EH (cell line): ENCODE measurements at regions not wholly inside any gene's neighbourhood (a gene's known extent, or its start where the extent isn't known, plus 50 kb on each side); places are given as distances from the start of the nearest gene placed in this dataset.
"Not testable (repeated sequence)": the region's sequence is repeated elsewhere in the genome, so short reads cannot be mapped to it uniquely, and the experiment has no call there.

ENCODE experiments used
- DNase-seq: peaks from one replicate; pipeline ENCODE4 v3.0.0-alpha.2; 2015; ENCODE audit warnings: low read depth

DNA sequence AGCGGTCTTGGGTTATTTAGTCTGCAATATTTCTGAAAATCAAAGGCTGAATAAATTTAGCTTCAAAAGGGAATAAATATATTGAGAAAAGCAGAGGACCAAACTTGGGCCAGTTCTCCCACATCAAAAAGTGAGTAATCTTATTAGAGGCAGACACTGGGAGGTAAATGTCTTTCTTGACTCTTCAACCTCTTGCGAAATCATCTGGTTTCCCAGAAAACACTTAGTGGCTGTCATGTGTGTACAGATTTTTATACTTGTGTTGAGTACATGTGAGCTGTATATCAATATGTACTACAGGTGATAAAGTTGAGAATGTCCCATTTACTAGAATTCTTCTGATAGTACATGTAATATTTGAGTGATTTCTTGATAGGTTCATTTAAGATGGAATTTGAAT lies 454.9 kb downstream of the PRR16 start:
- peak; percentile 1 for DNase-seq

DNA sequence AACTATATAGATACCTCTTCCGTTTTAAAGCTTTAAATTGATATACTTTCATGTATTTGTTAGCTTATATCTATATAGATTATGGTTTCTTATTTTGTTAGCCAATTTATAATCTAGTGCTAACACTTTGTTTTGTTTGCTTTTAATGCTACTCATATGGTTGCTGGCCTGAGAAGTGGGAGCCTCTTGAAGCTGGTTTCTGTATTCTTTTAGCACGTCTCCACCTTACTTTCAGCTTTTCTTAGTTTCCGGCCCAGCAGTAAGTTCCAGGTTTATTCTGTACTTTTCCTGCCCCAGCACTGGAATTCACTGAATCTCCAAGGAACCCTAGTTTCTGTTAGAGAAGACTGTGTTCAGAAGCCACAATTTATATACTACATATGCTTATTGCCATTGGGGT lies 458.9 kb downstream of the PRR16 start:
- no peak for DNase-seq

DNA sequence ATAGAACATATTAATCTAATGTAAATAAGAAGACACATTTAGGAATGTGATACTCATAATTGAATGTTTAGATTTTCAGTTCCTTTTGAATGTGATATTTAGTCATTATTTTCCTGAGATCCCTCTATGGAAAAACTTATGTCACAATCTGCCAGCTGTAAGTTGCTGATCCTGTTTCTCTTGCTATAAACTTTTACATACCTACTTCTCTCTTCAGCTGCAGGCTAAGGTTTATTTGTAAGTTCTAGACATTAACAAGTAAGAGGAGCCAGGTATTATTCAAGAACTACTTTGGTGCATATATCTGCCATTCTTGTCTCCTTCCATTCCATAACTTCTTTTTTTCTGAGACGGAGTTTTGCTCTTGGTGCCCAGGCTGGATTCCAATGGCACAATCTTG lies 462.4 kb downstream of the PRR16 start:
- DNase-seq = no peak

DNA sequence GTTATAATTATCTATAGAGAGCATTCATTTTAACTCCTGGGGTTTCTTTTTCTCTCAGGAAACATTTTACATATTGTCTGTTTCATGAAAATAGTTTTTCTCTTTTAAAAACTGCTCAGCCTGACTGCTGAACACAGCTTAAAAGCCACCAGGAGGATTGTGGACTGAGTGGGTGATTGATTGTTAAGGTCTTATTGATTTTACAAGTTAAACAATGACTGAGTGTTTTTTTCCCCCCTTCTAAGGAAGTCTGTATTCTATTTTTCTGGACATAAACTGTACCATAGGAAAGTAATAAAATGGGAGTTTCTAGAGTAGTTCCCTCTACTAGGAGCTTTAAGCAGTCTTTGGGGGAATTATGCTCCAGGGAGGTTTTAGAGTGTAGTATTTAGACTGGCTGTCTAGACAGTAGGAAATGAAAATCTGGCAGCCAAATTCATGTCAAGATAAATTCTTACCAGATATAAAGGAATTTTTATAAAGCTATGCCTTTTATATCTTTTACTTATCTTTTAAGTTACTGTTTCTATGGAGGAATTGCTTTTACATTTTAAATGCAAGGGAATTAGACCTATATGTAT lies 463.9 kb downstream of the PRR16 start:
- no peak for DNase-seq

DNA sequence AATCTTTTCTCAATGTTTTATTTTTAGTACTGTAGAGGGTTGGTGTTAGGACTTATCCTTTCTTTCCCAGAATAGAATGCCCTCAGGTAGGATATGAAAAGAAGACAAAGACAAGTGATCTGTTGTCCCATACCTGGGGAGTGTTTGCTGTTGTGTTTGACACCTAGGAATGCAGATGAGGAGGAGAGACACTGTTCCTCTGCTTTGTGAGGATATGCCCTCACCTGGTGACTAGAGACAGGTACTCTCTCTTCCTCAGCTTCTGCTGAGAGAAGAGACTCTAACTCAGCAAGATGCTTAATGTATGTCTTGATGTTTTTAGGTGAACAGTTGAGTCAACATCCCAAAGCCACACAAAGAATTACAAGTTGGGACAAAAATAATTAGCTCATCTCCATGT lies 468.4 kb downstream of the PRR16 start:
- no peak for DNase-seq

DNA sequence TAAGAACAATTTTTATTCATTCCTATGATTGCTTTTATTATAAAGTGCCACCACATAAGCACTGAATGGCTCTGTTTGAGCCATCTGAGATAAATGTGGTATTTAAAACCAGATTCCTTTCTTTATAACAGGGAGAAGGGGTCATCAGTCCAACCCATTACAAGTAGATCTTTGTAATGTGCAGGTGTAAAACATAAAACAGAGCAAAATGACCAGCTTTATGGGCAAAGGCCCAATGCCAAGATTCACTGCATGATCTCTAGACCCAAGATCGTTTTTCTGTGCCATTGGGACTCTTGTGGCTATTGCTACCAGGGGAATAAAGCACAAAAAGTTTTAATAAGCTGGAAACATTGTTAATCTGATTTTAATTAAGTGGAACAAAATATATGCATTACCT lies 469.9 kb downstream of the PRR16 start:
- no peak for DNase-seq

DNA sequence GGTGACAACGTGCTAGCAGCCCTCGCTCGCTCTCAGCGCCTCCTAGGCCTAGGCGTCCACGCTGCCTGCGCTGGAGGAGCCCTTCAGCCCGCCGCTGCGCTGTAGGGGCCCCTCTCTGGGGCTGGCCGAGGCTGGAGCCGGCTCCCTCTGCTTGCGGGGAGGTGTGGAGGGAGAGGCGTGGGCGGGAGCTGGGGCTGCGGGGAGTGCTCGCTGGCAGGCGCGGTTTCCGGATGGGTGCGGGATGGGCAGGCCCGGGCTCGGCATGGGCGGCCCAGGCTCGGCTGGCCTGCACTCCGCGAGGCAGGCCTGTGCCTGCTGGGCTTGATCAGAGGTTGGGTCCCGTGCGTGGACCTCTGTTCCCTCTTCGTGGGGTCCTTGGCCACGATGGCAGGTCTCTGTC lies 472.6 kb downstream of the PRR16 start:
- no peak for DNase-seq

DNA sequence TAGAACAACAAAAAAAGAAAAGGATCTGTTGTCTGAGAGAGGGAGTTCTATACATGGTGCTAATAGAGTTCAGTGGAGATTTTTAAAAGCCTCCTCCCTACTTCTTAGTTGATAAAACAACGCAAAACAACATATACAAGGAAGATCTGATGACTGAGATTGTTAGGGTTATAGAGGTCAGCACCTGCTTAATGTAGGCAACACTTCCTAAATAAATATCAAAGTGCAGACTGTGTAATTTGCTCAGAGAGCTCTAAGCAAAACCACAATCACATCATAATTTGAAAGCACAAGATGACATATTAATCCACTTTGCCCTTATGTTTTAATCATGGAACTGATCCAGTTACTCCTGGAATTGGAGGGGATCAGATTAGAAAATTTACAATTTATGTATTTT lies 474.5 kb downstream of the PRR16 start:
- DNase-seq = no peak

DNA sequence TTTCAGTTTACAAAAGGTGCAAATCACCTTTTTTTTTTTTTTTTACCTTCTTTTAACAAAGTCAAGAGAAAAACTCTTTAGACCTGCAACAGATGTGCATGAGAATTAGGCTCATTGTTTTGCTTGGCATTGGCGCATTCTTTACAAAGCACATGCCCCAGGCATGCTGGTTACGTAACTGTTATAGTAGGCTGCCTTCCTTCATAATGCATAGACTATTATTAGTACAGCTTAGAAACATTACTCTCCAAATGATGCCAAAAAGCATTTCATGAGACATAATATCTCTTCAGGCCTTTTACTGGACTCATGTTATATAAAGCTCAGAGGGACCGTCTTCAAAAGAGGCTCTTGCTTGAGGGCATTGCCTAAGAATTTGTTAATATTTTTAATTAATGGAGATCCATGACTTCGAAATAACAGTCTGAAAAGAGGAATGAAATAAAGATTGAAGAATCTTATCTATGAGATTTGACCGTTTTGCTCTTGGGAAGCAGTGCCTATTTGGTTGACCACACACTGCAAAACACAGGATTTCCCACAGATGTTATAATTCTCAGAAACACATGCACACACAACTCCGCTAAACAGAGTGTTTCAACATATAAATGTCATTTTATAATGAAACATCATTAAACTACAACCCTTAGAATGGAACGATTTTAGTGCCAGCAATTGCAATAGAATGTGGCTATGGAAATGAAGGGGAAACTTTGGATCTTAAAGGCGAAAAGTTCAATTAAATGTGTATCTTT lies 478.7 kb downstream of the PRR16 start:
- peak; percentile 35 for DNase-seq

DNA sequence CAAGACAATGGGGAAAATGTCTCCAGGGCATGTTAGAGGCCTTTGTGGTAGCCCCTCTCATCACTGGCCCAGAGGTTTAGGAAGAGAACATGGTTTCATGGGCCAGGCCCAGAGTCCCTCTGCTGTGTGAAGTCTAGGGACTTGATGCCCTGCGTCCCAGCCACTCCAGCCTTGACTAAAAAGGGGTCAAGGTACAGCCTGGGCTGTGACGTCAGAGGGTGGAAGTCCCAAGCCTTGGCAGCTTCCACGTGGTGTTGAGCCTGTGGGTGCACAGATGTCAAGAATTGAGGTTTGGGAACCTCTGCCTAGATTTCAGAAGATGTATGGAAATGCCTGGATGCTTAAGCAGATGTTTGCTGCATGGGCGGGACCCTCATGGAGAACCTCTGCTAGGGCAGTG lies 485.5 kb downstream of the PRR16 start:
- not testable (repeated sequence) for DNase-seq

DNA sequence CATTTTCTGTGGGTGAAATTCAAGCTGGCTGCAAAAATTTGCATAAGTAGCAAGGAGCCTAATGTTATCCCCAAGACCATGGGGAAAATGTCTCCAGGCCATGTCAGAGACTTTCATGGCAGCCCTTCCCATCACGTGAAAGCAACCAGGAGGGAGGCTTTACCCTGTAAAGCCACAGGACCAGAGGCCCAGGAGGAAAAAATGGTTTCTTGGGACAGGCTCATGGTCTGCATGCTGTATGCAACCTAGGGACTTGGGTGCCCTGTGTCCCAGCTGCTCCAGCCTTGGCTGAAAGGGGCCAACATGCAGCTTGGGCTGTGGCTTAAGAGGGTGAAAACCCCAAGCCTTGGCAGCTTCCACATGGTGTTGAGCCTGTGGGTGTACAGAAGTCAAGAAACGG lies 489.3 kb downstream of the PRR16 start:
- not testable (repeated sequence) for DNase-seq

DNA sequence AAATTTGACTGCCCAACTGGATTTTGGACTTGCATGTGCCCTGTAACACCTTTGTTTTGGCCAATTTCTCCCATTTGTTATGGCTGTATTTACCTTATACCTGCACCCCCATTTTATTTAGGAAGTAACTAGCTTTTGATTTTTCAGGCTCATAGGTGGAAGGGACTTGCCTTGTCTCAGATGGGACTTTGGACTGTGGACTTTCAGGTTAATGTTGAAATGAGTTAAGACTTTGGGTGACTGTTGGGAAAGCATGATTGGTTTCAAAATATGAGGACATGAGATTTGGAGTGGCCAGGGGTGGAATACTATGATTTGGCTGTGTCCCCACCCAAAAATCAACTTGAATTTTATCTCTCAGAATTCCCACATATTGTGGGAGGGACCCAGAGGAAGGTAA lies 490.2 kb downstream of the PRR16 start:
- no peak for DNase-seq

DNA sequence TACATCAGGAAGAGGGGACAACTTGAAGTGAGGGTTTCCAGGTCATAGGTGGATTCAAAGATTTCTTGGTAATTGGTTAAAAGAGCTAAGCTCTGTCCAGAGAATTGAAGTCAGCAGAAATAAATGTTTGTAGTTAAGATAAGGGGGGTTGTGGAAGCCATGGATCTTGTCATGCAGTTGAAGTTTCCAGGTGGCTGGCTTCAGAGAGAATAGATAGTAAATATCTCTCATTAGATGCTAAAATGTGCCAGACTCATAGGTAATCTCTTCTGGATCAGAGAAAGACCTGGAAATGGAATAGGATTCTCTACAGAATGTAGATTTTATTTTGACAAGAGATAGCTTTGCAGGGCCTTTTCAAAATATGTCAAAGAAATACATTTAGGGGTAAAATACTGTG lies 491.7 kb downstream of the PRR16 start:
- no peak for DNase-seq

DNA sequence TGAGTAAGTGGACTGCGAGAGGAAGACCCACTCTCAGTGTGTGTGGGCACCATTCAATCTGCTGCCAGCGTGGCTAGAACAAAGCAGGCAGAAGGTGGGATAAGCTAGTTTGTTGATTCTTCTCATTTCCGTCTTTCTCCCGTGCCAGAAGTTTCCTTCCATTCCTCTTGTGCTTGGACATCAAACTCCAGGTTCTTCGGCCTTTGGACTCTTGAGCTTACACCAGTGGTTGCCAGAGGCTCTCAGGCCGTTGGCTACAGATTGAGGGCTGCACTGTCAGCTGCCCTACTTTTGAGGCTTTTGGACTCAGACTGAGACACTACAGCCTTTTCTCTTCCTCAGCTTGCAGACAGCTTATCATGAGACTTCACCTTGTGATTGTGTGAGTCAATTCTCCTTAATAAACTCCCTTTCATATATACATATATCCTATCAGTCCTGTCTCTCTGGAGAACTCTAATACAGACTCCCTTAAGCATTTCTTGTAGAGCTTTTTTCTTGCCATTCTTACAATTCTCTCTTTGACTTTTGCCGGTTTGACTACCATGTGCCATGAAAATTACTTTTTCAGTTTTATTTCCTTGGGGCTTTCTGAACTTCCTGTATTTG lies 494.9 kb downstream of the PRR16 start:
- no peak for DNase-seq

DNA sequence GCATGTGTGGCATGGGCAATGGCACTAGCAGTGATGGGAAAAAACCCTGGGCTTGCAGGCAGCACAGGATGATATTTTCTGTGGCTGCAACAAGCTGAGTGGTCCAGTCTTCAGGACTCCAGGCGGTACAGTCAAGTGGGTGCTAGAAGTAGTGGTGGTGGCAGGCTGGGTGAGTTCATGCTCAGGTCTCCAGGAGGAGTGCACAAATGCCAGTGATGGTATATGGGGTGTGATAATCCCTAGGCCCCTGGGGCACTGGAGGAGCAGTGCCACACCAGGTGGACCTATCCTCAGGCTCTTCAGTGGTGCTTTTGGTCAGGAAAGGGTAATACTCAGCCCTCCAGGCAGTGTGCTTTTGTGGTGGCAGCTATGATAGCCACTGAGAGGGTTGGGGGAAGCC lies 496.4 kb downstream of the PRR16 start:
- DNase-seq = no peak

DNA sequence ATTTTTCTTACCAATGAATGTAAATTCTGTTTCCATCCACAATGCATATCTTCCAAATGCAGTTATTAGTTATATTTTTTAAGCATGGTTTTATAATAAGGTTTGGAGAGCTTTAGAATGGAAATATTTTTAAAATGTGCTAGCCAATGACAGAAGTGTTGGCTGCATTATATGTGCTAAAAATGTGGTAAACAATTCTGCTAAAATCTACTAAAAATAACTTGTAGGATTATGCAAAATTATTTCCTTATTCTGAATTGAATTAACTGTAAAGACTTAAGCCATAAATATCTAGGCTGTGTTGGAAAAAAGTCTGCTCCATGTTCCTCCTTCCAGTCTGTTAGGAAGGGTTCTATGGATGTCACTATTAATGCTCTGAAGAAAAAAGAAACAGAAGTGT lies 503.3 kb downstream of the PRR16 start:
- no peak for DNase-seq

DNA sequence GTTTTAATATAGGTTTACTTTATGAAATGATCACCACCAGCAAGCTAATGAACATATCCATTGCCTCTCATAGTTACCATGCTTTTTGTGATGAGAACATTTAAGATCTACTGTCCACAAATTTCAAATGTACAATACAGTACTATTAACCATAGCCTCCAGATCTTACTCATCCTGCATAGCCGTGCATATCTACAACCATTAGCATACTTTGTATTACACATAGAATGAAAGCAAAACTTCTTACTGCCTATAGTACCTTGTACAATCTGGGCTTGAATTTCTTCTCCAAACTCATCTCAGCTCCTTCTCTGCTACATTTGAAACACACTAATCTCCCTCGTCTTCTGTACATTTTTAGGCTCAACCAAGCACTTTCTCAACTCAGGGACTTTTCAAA lies 510.6 kb downstream of the PRR16 start:
- no peak for DNase-seq

DNA sequence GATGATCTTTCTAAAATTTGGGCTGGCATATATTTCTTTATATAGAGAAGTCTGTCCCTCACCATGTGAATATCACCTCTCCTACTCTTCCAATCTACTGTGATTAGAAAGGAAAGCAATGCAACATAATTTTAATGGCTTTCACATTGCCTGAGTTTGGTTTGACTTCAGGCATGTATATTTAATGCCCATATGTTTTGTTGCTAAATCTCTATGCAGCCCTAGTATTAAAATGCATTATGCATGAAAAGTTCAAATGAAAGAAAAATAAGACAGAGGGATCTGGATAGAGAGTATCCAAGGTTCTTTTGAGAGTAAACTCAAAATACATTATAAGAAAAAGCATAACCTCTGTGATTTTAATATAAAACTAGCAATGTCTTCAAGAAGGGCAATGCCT lies 518.3 kb downstream of the PRR16 start:
- no peak for DNase-seq

DNA sequence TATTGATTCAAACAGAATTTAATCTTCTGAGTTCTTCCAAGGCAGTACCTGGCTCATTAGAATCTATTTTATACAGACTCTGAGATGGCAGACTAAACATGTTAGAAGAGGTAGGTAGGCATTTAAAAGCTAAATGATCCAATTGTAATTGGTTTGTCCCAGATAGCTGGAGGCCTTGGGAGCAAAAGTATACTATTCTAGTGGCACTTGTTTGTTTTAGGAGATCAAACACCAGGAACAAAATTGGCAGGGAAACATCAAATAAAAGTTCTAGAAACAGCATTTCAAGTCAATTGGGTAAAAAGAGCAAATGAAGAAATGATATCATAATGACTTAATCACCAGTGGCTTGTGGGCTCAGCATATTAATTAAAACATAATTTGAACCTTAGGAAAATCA lies 521.4 kb downstream of the PRR16 start:
- no peak for DNase-seq

DNA sequence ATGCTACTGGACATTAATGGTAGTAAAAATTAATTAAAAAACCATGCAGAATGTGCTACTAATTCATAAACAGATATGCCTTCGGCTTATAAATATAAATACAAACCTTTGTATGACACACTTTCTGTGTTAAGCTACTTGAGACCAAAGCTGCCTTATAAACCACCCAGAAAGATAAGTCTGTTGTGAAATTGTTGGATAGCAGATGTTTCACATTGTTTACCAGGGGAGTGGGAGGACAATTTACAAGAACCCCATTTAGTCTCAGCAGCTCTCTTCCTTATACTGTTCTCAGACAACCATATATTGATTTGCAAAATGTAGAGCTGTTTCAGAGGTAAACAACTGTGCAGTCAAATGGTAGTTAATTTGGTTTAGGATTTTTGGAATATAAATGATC lies 524.4 kb downstream of the PRR16 start:
- DNase-seq = no peak

DNA sequence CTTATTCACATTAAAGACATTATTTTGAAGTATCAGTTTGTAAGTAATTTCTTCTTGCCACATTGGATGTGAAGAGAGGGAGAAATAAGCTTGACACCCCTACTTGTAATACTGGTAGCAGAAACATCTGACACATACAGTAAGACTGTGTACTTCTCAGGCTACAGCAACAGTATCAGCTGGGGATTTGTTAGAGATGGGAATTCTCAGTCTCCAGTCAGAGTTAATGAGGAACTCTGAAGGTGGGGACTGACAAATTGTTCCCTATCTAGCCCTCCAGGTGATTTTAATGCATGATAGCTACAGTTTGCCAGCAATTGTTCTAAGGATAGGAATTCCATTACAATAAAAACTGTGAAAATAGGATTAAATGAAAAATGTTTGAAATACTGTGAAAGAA lies 524.8 kb downstream of the PRR16 start:
- DNase-seq = no peak

DNA sequence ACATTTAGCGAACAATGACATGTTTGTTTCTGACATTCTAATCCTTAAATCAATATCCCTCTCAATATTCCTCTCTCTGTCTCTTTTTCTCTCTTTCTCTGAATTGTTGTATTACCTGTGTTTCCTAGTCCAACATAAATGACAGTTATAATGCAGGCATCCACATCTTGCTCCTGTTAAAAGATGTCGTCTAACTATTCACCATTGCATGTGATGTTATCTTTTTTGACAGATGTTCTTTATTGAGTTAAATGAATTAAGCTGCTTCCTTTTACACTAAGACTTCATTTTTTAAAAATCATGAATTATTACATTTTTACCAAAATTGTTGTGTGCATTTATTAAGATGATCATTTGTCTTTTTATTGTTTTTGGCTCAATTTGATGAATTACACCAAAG lies 527.5 kb downstream of the PRR16 start:
- no peak for DNase-seq

DNA sequence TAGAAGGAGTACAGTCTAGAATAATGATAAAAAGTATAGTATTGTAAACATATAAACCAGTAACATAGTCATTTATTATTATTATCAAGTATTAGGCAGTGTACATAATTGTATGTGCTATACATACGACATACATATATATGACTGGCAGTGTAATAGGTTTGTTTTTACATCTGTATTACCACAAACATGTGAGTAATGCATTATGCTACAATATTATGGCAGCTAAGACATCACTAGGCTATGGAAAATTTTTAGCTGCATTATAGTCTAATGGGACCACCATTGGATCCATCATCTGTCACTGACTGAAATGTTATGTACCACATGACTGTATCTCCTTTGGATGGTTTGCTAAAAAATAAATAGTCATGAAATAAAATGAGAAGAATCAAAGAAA lies 530.0 kb downstream of the PRR16 start:
- no peak for DNase-seq

DNA sequence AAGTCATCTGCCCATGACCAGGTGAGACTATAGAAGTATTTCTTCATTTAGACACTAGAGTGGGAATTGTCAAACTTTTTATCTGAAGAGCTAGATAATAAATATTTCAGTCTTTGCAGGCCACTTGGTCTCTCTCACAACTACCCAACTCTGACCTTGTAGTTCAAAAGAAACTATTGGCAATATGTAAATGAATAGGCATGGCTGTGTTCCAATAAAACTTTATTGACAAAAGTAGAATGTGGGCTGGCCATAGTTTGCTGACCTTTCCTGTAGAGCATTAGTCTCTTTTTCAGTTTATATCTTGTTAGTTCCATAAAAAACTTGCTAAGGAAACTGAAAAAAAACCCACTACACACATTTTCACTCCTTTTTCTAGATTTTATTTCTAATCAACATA lies 535.5 kb downstream of the PRR16 start:
- DNase-seq = no peak
